ENCODE measurements at regions not wholly inside any gene's neighbourhood (a gene's known extent, or its start where the extent isn't known, plus 50 kb on each side); places are given as distances from the start of the nearest gene placed in this dataset.
"Not testable (repeated sequence)": the region's sequence is repeated elsewhere in the genome, so short reads cannot be mapped to it uniquely, and the experiment has no call there.

GRCh38 chr16:48008011-48008525 lies 147.7 kb downstream of the ABCC12 start:
- no peak for DNase-seq (ENCODE audit: low spot score)

- DNase-seq (ENCODE audit: low spot score): no peak
Measured at GRCh38 chr16:48004141-48004695, 151.6 kb downstream of the ABCC12 start.

DNA sequence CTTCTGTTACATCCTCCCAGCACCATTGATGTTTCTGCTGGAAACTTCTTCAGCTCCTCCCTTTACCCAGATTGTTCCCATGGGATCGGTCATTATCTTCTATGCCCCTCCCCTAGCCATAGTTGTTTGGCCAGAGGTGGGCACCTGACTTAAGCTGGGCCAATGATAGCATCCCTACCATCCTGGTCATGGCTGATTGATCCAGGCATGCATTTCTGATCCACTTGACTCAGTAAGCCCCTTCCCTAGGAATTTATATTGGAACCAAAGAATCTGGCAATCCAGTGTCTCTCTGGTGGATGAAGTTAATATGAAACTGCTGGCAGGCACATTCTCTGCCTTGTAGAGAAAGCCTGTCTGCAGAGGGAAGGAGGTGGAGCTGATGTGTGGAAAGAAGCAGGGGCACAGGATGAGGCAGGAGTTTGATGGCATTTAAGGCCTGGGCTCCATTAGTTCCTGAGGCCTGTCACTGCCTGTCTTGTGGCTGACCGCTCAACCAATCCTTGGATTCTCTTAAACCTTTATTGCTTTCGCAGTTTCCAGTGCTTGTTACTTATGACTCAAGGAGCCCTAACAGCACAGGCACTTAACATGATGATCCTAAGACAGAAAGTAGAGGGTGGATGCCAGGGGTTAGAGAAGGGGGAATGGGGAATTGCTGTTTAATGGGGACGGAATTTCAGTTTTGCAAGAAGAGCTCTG lies 152.4 kb downstream of the ABCC12 start:
- DNase-seq (ENCODE audit: low spot score): no peak

GRCh38 chr16:48001324-48001895 lies 154.4 kb downstream of the ABCC12 start:
- DNase-seq (ENCODE audit: low spot score): no peak

DNA sequence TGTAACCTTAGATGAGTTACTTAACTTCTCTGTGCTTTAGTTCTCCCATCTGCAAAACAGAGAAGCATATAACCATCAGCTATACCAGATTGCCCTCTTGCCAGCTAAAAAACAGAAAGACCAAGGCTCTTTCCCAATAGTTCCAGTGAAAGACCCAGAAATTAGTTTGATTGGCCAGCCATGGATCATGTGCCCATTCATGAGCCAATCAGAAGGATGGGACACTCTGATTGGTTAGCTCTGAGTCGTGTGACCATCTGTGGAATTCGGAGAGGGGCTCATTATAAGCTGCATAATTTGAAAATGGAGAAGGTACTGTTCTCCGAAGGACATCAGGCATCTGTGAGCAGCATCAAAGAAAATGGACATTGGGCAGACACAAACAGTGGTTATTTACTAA lies 155.2 kb downstream of the ABCC12 start:
- no peak for DNase-seq (ENCODE audit: low spot score)

- DNase-seq (ENCODE audit: low spot score): no peak
Measured at GRCh38 chr16:47999595-47999994, 156.2 kb downstream of the ABCC12 start.

DNA sequence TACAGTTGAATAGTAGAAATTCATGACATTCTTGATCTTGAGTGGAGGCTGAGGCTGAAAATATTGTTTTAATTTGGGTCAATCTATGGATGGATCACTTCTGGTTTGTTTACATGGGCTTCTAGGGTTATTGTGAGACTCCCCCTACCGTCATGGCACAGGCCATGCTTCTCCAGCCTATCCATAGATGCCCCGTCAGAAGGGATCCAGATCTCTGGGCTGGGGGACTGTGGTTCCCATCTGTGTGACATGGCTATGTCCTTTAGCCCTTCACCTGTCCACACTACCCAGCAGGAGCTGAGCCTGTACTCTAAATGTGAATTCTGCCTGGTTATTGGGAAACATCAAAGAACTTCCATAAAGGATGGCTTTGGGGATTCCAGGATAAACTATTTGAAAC lies 160.4 kb downstream of the ABCC12 start:
- no peak for DNase-seq (ENCODE audit: low spot score)

GRCh38 chr16:47991491-47991890 lies 164.3 kb downstream of the ABCC12 start:
- no peak for DNase-seq (ENCODE audit: low spot score)

DNA sequence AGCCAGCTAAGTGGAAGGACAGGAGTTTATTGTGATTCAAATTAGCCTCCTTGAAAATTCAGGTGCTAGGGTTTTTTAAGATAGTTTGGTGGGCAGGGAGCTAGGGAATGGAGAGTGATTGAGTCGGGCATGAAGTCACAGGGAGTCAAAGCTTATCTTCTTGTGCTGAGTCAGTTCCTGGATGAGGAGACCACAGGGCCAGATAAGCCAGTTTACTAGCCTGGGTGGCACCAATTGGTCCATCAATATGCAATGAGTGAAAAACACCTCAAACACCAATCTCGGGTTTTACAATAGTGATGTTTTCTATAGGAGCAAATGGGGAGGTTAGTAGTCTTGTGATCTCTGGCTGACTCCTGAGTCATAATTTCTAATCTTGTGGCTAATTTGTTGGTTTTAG lies 165.1 kb downstream of the ABCC12 start:
- DNase-seq (ENCODE audit: low spot score): no peak

DNA sequence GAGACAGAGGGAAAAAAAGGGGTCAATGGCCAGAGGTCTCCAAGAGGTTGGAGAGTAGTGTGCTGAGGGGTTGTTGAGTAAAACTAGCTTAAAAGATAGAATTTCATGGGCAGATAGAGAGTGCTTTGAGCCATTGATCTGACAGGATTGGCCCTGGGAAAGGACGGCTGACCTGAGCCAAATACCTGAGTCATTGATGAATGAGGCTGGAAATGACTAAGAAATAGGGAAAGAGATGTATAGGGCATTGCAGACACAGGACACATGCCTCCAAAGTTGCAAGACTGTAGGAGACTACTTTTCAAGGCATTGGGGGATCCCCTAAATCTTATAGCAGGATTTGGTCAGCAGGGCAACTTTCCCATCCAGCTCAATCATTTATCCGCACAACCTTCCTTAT lies 168.7 kb downstream of the ABCC12 start:
- no peak for DNase-seq (ENCODE audit: low spot score)

DNA sequence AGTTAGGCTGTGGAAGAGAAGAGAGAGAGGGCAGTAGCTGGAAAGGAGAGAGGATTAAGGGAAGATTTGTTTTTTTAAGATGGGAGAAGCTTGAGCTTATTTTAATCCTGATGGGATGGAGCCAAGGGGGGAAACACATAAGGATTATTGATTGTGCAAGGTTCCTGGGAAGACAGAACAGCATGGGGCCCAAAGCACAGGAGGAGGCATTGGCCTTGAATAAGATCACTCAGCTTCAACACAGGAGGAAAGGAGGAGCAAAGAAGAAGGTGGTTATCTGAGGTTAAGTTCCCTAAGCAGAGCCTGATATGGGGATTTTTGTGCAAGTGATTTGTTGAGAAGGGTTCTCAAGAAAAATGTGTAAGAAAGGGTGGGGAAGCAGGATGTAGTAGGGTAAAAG lies 169.8 kb downstream of the ABCC12 start:
- no peak for DNase-seq (ENCODE audit: low spot score)

DNA sequence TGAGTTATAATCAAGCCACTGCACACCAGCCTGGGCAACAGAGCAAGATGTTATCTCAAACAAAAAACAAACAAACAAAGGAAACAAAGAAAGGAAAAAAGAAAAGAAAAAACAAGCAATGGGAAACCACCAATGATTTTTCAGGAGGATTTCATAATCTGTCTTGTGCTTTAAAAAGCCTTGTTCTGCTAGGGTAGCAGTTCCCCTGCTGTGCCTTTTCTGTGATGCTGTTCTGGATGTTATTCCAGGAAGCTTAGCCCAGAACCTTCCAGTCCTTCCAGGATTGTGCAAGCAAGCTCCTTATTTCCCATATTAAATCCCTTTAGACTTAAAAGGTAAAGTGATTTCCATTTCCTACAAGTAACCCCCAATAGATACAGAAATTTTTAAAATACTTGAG lies 171.1 kb downstream of the ABCC12 start:
- no peak for DNase-seq (ENCODE audit: low spot score)

DNA sequence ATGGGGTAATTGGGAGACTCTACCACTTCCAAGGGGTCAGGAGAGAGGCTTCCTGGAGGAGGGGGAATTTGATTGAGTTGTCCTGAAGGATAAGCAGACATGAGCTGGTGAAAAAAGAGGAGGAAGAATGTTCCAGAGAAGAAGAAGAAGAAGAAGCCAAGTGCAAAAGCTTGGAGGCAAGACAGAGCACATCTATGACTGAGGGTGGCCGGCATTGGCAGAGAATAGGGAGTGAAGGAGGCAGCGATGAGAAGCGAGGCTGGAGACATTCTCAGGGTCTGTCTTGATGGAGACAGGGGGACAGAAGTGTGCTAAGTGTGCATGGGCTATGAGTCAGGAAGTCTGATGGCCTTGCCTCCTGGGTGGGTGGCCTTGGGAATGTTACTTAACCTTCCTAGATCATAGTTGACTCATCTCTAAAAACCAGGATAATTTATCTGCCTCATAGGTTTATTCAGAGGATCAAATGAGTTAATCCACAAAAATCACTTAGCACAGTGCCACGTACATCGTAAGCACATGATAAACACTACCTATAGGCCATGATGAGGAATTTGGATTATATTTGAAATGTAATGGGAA lies 171.7 kb downstream of the ABCC12 start:
- DNase-seq (ENCODE audit: low spot score): no peak

GRCh38 chr16:47980212-47980611 lies 175.6 kb downstream of the ABCC12 start:
- DNase-seq (ENCODE audit: low spot score): no peak

- DNase-seq (ENCODE audit: low spot score): no peak
Measured at GRCh38 chr16:47979616-47980182, 176.1 kb downstream of the ABCC12 start.

DNA sequence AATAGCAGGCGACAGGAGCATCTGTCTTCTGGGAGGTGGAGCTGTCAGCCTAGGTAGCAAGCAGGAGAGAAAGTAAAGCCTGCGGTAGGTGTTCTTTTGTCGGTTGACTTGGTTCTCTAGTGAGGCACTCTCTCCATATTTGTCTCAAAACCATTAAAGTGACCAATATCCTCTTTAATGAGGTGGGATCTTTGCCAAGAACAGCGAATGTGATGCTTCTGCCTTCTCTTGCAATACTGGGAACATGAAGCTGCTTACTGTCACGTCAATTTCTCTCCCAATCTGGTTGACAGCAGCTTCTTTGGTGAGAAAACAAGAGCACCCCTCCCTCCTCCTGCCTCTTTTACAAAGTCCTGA lies 176.7 kb downstream of the ABCC12 start:
- no peak for DNase-seq (ENCODE audit: low spot score)

DNA sequence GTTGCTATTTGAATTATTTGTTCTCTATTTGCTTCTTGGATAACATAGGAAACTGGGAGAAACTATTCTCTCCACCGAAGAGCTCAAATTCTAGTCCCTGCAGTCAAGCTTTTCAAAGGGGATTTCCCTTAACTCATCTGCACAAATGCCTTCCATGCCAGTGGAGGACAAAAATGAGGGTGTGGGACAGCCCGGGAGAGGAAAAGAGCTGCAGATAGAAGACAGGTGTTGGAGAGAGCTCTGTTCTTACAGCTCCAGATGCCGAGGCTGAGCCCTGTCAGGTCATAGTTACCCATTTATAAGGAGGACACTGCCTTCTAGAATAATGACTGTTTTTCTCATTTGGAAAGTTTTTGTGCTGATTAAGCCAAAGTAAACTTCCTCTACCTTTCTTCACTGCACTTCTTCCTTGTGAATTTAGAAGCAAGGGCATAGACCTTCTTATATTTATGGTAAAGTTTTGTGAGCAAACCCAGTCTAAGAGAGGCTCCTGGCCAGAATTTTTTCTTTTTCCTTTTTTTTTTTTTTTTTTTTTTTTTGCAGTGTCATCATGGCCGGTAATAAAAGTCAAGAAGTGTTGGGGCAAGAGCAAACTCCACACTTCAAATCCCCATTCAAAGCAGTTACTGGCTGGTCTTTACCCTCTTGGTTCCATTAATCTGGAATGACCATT lies 177.2 kb downstream of the ABCC12 start:
- no peak for DNase-seq (ENCODE audit: low spot score)

- no peak for DNase-seq (ENCODE audit: low spot score)
Measured at GRCh38 chr16:47977802-47978201, 178.0 kb downstream of the ABCC12 start.

- no peak for DNase-seq (ENCODE audit: low spot score)
Measured at GRCh38 chr16:47976636-47977210, 179.1 kb downstream of the ABCC12 start.

DNA sequence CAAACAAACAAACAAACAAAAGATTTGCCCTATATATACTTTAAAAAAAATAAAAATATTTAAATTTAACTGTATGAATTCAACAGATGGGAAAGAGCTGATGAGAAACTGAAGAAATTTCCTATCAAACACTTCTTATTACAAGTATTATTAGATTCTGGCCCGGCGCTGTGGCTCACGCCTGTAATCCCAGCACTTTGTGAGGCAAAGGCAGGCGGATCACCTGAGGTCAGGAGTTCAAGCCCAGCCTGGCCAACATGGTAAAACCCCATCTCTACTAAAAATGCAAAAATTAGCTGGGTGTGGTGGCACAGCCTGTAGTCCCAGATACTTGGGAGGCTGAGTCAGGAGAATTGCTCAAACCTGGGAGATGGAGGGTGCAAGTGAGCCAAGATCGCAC lies 180.8 kb downstream of the ABCC12 start:
- DNase-seq (ENCODE audit: low spot score): not testable (repeated sequence)

- DNase-seq (ENCODE audit: low spot score): no peak
Measured at GRCh38 chr16:47973552-47973951, 182.2 kb downstream of the ABCC12 start.

Measured in mesenteric fat pad (tissue), 1 donor.